Left ventricle myocardium inferior (tissue), 1 donor: ENCODE measurements at regions not wholly inside any gene's neighbourhood (a gene's known extent, or its start where the extent isn't known, plus 50 kb on each side); places are given as distances from the start of the nearest gene placed in this dataset.

Experiments used
- DNase-seq: peaks from one replicate; pipeline ENCODE4 v3.0.0-alpha.2; 2020
- H3K27ac ChIP-seq: fragments of 200-600 bp; replicated peaks from 2 replicates; pipeline ENCODE4 v1.8.0; 2021
- H3K27me3 ChIP-seq: fragments of 200-600 bp; 2 replicates; pipeline ENCODE4 v1.8.0; 2021; ENCODE audit warnings: low read depth
- H3K36me3 ChIP-seq: fragments of 200-600 bp; 2 replicates; pipeline ENCODE4 v1.8.0; 2021
- H3K4me1 ChIP-seq: fragments of 200-600 bp; 2 replicates; pipeline ENCODE4 v1.8.0; 2021
- H3K4me3 ChIP-seq: fragments of 200-600 bp; 2 replicates; pipeline ENCODE4 v1.8.0; 2021; ENCODE audit warnings: mild to moderate bottlenecking, moderate library complexity
- H3K9me3 ChIP-seq: fragments of 200-600 bp; replicated peaks from 2 replicates; pipeline ENCODE4 v1.8.0; 2021
- intact Hi-C: fragments of 100-400 bp; cut with micrococcal nuclease; formaldehyde crosslinking; loops from one replicate; pipeline ENCODE4 v1.11.0; 2022
- TF ChIP-seq, protein P1 (sequence below): fragments of 200-600 bp; IDR thresholded peaks from 2 replicates; pipeline ENCODE4 v1.8.0; 2021; ENCODE audit warnings: antibody characterized with exemption, mild to moderate bottlenecking, borderline replicate concordance
- donor health status: DM: no; HTN: yes; CAD: no; lungs with severe emphysema.

DNA sequence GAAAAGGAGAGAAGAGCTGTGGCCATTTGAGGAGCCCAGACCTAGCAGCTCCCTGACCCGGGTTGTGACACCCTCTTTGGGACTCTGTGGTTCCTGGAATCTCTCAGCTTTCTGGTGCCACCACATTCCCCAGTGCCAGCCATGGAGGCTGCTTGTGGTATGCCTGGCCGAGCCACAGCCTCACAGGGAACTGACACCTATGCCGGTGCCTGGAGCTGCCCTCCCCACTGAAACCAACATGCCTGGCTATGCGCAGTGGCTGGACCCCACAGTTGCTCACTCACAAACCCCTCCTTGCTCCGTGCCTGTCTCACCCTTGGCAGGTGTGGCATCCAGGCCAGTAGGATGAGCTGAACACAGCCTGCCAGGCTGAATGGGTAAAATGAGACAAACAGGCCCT is 749.4 kb downstream of the ARAP2 start:
- H3K4me1 ChIP-seq: no peaks in the 10 kb centered on the region
- H3K27ac ChIP-seq: no peak overlapping the region
- no peaks in the 10 kb centered on the region for H3K36me3 ChIP-seq
- H3K4me3 ChIP-seq: no peak overlapping the region
- H3K27me3 ChIP-seq: no peaks in the 10 kb centered on the region
- H3K9me3 ChIP-seq: peaks cover 13% of the 10 kb centered on the region
- TF ChIP-seq, protein P1, sequence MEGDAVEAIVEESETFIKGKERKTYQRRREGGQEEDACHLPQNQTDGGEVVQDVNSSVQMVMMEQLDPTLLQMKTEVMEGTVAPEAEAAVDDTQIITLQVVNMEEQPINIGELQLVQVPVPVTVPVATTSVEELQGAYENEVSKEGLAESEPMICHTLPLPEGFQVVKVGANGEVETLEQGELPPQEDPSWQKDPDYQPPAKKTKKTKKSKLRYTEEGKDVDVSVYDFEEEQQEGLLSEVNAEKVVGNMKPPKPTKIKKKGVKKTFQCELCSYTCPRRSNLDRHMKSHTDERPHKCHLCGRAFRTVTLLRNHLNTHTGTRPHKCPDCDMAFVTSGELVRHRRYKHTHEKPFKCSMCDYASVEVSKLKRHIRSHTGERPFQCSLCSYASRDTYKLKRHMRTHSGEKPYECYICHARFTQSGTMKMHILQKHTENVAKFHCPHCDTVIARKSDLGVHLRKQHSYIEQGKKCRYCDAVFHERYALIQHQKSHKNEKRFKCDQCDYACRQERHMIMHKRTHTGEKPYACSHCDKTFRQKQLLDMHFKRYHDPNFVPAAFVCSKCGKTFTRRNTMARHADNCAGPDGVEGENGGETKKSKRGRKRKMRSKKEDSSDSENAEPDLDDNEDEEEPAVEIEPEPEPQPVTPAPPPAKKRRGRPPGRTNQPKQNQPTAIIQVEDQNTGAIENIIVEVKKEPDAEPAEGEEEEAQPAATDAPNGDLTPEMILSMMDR: no peak
- no peak for DNase-seq
- intact Hi-C loops: no loop called here

DNA sequence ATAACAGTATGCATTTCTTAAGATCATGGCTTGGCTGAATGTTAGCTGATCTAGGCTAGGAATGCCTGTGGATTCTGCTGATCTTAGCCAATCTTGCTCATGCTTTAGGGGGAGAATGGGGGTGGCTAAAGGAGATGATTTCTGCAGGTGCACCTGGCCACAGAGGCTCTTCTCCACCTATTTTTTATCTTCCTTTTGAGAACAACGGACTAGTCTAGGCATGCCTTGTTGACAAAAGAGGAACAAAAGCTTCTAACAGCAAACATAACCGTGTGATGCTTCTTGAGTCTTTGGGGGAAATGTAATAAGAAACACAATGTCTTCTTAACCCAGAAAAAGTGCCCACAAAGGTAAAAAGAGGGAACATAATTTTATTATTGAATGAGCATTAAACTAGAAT is 743.5 kb downstream of the ARAP2 start:
- TF ChIP-seq, protein P1: no peak
- Histone ChIP-seq H3K9me3 (peaks cover 5% of the 10 kb centered on the region), H3K36me3 (no peaks in the 10 kb centered on the region)

DNA sequence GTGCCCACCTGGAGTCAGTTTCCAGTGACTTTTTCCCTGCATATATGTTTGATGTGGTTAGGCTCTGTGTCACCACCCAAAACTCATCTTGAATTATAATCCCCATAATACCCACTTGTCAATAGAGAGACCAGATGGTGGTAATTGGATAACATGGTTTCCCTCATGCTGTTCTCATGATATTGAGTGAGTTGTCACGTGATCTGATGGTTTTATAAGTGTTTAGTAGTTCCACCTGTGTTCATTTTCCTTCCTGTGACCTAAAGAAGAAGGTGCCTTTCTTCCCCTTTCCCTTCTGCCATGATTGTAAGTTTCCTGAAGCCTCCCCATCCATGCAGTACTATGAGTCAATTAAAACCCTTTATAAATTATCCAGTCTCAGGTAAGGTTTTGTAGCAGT is 740.9 kb downstream of the ARAP2 start:
- TF ChIP-seq, protein P1: no peak
- Histone ChIP-seq H3K27ac (no peak overlapping the region), H3K4me1 (no peaks in the 10 kb centered on the region), H3K4me3 (no peak overlapping the region), H3K27me3 (no peaks in the 10 kb centered on the region), H3K9me3 (no peaks in the 10 kb centered on the region), H3K36me3 (no peaks in the 10 kb centered on the region)
- intact Hi-C loops: no loop called here
- DNase-seq: no peak

More for the DNA sequence above, 743.5 kb downstream of the ARAP2 start:
- H3K4me3 ChIP-seq: no peak overlapping the region
- no peak overlapping the region for H3K27ac ChIP-seq
- intact Hi-C loops: no loop called here
- H3K27me3 ChIP-seq: no peaks in the 10 kb centered on the region
- no peak for DNase-seq
- no peaks in the 10 kb centered on the region for H3K4me1 ChIP-seq

DNA sequence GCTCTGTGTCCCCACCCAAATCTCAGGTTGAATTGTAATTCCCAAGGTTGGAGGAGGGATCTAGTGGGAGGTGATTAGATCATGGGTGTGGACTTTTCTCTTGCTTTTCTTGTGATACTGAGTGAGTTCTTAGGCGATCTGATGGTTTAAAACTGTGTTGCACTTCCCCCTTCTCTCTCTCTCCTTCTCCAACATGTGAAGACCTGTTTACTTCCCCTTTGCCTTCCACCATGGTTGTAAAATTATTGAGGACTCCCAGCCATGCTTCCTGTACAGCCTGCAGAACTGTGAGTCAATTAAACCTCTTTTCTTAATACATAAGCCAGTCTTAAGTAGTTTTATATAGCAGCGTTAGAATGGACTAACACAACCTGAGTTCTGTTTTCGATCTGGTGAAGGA is 738.2 kb downstream of the ARAP2 start:
- intact Hi-C loops: no loop called here
- no peaks in the 10 kb centered on the region for H3K27me3 ChIP-seq
- TF ChIP-seq, protein P1: no peak
- H3K27ac ChIP-seq: no peak overlapping the region
- no peaks in the 10 kb centered on the region for H3K36me3 ChIP-seq
- no peak overlapping the region for H3K4me3 ChIP-seq
- DNase-seq: no peak
- H3K9me3 ChIP-seq: no peaks in the 10 kb centered on the region
- no peaks in the 10 kb centered on the region for H3K4me1 ChIP-seq

DNA sequence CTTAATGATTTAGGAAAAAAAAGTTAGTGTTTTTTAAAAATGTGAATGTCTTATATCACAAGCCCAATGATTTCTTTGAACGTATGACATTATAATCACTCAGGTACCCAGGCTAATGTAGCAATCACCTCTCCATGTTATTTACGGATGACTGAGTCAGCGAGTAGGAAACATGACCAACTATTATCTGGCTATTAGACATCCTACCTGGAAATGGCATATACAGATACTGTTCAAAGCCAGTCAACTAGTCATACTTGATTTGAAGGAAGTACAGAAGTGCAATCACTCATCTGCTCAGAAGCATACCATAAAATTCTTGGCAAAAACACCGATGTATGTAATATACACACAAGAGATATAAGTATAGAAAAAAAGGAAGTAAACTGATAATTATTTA is 732.5 kb downstream of the ARAP2 start:
- intact Hi-C loops: no loop called here
- no peak for DNase-seq
- TF ChIP-seq, protein P1: no peak

DNA sequence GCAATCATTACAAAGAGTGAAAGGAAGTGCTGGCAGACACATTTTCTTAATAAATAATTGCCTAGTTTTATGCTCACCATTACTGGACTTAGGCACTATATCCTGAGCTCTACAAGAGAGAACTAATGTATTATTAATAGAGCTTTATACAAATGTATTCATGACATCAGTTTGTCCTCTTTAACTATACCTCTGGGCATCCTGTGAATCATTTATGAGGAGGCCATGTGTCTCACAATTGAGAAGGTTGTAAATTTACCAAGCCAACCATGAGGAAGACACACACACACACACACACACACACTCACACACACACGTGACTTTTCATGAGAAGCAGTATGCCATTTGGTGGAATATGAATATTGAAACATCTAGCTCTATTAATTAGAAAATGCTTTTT is 728.2 kb downstream of the ARAP2 start:
- intact Hi-C loops: no loop called here
- Histone ChIP-seq H3K9me3 (peaks cover 9% of the 10 kb centered on the region), H3K36me3 (no peaks in the 10 kb centered on the region), H3K4me3 (no peak overlapping the region), H3K4me1 (no peaks in the 10 kb centered on the region), H3K27ac (no peak overlapping the region), H3K27me3 (no peaks in the 10 kb centered on the region)
- TF ChIP-seq, protein P1: no peak
- no peak for DNase-seq

More for the DNA sequence above, 732.5 kb downstream of the ARAP2 start:
- H3K27ac ChIP-seq: no peak overlapping the region
- peaks cover 2% of the 10 kb centered on the region for H3K9me3 ChIP-seq
- no peak overlapping the region for H3K4me3 ChIP-seq
- no peaks in the 10 kb centered on the region for H3K36me3 ChIP-seq
- no peaks in the 10 kb centered on the region for H3K4me1 ChIP-seq
- no peaks in the 10 kb centered on the region for H3K27me3 ChIP-seq
